ENCODE measurements at regions not wholly inside any gene's neighbourhood (a gene's known extent, or its start where the extent isn't known, plus 50 kb on each side); places are given as distances from the start of the nearest gene placed in this dataset.
"Not testable (repeated sequence)": the region's sequence is repeated elsewhere in the genome, so short reads cannot be mapped to it uniquely, and the experiment has no call there.

DNA sequence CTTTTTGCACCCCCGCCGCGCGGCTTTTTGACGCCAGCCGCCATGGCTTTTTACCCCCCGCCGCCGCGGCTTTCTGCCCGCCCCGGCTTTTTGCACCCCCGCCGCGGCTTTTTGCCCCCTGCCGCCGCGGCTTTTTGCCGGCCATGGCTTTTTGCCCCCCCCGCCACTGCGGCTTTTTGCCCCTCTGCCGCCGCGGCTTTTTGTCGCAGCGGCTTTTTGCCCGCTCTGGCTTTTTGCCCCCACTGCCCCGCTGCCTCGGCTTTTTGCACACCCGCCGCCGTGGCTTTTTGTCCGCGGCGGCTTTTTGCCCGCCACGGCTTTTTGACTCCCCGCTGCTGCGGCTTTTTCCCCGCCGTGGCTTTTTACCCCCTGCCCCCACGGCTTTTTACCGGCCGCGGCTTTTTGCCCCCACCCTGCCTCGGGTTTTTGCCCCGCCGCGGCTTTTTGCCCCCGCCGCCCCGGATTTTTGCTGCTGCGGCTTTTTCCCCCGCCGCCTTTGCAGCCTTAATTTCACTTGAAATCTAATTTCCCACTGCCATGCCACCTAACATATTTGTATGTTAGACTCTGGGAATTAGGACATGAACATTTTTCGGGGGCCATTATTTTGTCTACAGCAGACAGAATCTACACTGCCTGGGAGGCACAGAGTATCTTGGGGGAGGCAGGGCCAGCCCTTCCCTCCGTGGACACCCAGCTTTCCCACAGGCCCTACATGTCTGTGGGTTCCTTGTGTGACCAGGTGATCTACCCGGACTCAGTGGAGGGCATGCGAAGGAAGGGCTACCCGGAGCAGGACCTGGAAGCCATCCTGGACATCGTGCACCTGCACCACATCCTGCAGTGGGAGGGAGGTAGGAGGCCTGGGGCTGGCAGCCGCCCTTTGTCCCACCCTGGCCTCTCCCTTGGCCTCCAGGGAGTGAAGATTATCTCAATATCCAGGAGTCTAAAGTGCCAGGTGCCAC is 3031.0 kb upstream of the TEKT4 start:
- DNase-seq (ENCODE audit: low read depth in 2 of 2): no peak

DNA sequence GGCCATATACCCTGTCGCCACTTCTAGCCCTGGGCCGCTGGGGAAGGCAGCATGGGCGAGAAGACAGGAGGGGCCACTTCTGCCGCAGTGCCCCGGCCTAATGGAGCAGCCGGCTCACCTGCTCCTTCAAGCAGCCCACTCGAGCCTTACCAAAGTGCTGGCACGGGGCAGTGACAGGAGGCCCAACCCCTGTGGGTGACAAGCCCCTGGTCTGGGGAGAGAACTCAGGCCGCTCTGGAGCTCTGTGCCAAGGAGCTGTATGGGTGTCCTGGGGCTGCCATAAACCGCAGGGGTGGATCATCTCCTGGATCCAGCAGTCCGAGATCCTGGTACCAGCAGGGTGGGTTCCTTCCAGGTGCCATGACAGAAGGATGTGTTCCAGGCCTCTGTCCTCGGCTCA is 3029.0 kb upstream of the TEKT4 start:
- DNase-seq (ENCODE audit: low read depth in 2 of 2): not testable (repeated sequence)

DNA sequence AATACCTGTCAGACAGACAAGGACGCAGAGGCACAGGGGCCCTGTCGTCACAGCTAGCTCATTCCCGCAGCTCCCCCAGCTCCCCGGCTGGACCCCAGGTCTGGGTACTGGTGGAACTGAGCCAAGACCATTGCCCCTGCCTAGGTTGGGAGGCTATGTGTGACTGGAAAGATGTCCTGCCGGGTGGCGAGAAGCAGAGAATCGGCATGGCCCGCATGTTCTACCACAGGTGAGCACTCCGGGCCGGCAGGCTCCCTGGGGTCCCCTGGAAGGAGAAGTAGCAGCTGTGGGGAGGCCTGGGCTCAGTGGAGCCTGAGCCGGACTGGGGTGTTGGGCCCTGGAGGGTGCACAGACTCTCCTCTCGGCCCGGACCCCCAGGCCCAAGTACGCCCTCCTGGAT is 3028.3 kb upstream of the TEKT4 start:
- not testable (repeated sequence) for DNase-seq (ENCODE audit: low read depth in 2 of 2)

DNA sequence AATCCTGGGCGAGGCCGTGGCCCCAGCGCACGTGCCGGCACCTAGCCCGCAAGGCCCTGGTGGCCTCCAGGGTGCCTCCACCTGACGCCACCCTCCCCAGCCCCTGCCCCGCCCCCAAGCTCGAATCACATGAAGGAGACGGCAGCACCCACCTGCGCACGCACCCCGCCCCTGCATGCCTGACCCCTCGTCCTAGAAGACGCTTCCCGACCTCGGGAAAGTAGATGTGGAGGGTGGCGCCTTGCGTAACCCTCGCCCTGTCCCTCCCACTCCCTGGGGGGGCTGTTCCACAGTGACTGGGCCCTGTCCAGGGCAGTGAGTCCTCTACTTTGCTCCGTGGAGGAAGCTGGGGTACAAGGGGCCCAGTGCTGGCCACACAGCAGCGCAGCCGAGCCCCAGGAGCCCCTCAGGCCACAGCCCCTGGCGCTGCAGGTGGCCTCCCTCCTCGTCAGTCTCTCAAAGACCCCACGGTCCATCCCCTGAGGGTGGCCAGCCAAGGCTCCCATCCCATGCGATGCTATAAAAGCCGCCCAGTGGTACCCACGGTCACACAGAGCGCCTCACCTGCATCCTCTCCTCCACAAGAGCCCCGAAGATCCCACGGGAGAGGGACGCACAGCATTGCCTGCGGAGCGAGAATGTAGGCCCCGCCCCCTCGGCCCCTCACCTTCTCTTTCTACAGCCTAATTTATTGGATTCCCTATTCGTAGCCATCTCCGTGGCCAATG is 3027.3 kb upstream of the TEKT4 start:
- not testable (repeated sequence) for DNase-seq (ENCODE audit: low read depth in 2 of 2)

DNA sequence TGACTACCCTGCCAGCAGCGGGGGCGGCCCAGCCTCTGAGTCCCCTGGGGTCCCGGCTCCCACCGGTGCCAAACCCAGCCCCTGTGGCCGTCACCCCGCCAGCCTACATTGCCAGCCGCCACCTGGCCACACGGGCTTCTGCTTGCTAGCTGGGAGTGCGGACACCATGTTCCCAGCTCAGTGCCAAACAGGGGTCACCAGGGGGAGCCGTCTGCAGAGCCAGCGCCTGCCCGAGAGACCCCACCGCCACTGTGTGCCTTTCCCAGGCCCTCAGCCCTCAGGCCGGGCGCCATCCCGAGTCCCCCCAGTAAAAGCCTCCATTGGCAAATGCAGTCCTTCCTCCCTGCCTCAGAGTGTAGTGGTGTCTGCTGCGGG is 3026.8 kb upstream of the TEKT4 start:
- not testable (repeated sequence) for DNase-seq (ENCODE audit: low read depth in 2 of 2)

DNA sequence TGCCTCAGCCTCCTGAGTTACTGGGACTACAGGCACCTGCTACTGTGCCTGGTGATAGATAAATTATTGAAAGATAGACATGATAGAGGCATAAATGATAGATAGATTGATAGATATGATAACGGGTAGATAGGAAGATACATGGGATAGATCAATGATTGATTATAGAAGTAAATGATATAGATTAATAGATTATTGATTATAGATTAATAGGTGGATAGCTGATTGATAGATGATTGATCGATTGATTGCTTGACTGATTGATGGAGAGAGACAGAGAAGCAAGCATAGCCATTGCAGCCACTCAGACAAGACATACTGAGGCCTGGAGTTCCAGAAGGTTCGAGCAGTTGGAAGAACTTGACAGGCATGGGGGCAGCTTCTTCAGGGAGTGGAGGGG is 3024.8 kb upstream of the TEKT4 start:
- not testable (repeated sequence) for DNase-seq (ENCODE audit: low read depth in 2 of 2)

DNA sequence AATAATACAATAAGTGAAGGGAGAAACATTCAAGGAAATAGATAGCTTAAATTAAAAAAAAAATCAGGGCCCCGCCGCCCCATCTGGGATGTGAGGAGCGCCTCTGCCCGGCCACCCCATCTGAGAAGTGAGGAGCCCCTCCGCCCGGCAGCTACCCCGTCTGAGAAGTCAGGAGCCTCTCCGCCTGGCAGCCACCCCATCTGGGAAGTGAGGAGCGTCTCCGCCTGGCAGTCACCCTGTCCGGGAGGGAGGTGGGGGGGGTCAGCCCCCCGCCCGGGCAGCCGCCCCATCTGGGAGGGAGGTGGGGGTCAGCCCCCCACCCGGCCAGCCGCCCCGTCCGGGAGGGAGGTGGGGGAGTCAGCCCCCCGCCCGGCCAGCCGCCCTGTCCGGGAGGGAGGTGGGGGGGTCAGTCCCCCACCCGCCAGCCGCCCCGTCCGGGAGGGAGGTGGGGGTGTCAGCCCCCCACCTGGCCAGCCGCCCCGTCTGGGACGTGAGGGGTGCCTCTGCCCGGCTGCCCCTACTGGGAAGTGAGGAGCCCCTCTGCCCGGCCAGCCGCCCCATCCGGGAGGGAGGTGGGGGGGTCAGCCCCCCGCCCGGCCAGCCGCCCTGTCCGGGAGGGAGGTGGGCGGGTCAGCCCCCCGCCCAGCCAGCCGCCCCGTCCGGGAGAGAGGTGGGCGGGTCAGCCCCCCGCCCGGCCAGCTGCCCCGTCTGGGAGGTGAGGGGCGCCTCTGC is 3019.4 kb upstream of the TEKT4 start:
- not testable (repeated sequence) for DNase-seq (ENCODE audit: low read depth in 2 of 2)

DNA sequence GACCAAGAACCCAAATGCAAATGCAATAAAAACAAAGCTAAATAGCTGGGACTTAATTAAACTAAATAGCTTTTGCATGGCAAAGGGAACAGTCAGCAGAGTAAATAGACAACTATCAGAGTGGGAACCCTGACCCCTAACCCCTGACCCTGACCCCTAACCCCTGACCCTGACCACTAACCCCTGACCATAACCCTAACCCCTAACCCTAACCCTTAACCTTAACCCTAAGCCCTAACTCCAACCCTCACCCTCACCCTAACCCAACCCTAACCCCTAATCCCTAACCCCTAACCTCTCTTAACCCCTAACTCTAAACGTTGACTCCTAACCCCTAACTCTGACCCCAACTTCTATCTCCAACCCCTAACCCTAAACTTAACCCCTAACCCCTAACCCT is 3014.3 kb upstream of the TEKT4 start:
- DNase-seq (ENCODE audit: low read depth in 2 of 2): not testable (repeated sequence)

DNA sequence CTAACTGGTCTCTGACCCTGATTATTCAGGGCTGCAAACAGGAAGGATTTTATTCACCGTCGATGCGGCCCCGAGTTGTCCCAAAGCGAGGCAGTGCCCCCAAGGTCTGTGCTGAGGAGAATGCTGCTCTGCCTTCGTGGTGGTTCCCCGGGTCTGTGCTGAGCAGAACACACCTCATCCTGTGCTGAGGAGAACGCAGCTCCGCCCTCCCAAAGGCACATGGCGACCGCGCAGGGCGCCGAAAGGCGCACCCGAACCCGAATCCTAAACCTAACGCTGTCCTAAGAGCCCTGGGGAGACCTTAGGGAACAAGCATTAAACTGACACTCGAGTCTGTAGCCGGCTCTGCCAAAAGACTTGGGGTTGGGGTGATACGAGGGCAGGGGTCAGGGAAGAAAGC is 3013.5 kb upstream of the TEKT4 start:
- DNase-seq (ENCODE audit: low read depth in 2 of 2): not testable (repeated sequence)

DNA sequence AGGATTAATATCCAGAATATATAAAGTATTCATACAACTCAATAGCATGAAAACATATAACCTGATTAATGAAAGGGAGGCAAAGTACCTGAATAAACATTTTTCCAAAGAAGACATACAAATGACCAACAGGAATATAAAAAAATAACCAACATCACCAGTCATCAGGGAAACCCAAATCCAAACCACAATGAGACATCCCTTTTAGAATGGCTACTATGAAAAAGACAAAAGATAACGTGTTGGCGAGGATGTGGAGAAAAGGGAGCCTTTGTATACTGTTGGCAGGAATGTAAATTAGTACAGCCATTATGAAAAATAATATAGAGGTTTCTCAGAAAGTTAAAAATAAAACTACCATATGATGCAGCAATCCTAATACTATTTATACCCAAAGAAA is 2999.5 kb upstream of the TEKT4 start:
- DNase-seq (ENCODE audit: low read depth in 2 of 2): not testable (repeated sequence)

DNA sequence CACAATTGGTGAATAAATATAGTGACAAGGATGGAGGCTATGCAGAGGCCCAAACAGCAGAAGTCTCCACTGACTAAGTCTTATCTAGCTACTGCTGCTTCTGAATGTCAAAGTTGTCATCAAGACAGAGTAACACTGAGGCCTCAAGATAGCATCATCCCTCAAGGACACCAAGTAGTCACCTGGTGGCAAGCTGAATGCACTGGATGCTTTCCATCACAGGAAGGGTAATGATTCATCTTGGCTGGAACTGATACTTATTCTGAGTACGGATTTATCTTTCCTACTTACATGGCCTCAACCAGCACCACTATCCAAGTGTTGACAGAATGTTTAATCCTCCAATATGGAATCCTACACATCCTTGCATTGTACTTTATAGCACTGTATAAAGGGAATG is 2997.8 kb upstream of the TEKT4 start:
- DNase-seq (ENCODE audit: low read depth in 2 of 2): not testable (repeated sequence)

DNA sequence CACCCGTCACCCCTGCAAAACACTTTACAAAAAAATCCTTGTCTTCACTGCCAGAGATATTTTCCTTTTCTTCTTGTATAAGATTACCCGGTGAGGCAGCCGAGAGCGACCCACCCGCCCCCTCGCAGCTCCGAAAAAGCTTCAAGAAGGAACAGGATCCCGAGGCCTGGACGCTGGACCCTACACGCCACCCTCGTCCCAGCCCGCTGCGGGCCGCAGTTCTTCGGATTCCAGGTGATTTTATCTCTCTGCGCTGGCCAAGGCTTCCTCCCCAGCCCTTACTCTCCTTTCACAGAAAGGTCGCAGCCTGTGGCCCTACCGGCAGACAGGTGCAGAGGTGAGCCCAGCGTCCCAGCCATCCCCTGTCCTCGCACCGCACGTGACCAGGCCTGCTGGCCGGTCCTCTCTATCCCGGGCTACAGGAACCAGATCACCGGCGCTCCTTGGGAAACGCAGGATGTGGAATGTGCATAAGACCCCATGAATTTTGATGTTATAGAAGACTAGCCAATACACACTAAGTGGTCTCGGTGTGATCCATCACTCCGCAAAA is 2993.5 kb upstream of the TEKT4 start:
- not testable (repeated sequence) for DNase-seq (ENCODE audit: low read depth in 2 of 2)

DNA sequence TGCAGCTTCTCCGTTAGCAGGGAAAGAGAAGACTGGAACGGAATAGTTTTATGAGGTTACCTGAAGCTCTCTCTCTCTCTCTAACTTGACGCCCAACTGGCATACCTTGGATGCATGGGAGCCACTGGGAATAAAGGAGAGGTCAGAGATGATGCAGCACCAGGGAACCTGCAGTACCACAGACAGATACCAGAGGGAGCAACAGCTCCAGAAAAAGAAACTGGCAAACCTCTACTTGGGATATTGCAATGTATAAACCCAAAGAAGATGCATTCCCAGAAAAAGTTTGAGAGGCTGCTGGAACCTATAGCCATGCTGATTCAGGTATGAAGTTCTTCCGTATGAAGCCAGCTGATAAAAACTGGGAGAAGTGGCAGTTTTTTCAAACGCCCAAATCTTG is 2976.1 kb upstream of the TEKT4 start:
- not testable (repeated sequence) for DNase-seq (ENCODE audit: low read depth in 2 of 2)

DNA sequence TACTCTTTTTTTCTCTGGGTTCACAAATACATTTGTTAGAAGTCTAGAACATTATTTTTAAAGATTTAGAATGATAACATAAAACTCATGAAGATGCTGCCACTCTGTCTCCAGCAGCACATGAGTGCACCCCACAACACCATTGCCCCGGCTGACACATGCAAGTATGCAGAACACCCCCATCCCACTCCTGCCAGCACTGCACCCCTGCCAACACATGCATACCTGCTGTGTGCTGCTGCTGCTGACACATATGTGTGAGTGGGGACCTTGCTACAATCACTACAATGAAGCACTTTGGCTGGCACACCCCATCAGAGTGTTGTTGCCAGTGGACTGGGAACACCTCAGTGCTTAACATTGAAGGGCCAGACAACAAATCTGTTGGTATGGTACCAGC is 2953.6 kb upstream of the TEKT4 start:
- not testable (repeated sequence) for DNase-seq (ENCODE audit: low read depth in 2 of 2)

Measured in stimulated activated CD8-positive, alpha-beta memory T cell treated with anti-CD3 and anti-CD28 coated beads, Interleukin-7, amount 100 ng/mL, for 4 hours (primary cell).